HG03060 (cell line): ENCODE measurements at regions not wholly inside any gene's neighbourhood (a gene's known extent, or its start where the extent isn't known, plus 50 kb on each side); places are given as distances from the start of the nearest gene placed in this dataset.

ENCODE experiments used
- ATAC-seq: cut with Tn5 transposase; IDR thresholded peaks from one replicate; pipeline ENCODE4 v1.9.1; 2021; ENCODE audit warnings: low read depth, moderate number of reproducible peaks; ENCODE audit not compliant: unreplicated experiment

DNA sequence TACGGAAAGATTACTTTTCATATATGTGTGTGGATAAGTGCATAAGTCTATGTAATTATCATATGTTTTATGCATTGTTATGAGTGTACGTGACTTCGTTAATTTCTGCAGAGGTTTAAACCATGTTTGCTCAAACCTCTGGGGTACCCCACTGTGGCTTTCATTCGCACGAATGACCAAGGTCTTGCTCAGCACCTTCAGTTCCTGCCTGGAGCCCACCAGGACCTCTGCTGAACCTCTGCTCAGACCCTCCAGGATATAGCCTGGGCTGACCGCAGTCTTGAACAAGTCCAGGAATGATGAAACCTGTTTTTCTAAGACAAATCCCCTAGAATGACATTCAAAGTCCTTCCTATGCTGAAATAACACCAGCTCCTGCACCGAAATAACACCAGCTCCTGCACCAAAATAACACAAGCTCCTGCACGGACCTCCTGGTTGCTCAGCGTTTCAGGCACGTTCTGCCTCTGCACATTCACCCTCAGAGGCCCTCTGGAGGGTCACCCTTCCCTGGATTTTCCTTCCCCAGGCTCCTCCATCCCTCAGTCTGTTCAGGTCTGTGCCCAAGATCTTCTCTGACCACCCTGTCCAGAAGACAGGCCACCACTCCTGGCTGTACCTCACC, 99.7 kb upstream of the BOD1 start:
- ATAC-seq, result no peak

DNA sequence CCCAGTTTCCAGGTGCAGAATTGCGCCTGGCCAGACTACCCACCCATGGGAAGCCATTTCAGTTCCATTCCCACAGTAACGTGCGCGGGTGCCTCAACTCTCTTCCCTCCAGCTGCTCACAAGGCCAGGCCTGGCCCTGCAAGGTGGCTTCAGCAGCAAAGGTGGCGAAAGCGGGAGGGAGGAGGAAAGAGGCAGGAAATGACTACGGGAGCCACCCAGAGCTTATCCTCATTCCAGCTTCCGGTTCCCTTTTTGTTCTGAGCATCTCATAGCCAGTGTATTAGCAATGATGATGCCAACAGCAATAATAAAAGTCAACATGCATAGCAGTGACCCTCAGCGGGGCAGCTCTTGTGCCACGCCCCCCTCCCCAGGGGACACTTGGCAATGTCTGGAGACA, 101.5 kb upstream of the BOD1 start:
- ATAC-seq, result no peak

DNA sequence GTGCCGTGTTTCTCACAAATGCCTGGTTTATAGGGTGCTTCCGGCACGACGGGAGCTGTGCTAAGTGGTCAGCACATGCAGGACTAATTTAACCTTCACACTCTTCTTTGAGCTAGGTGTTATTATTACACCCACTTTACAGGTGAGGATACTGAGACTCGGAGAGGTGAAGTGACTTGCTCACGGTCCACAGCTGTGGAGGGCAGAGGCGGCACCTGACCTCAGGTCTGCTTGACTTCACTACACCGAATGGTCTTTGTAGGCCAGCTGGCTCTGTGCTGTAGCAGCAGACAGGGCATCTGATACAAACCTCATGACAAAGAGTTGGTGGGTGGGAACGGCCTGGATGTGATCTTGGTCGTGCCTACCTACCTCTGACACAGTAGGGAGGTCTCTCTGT, 102.0 kb upstream of the BOD1 start:
- ATAC-seq, result no peak

DNA sequence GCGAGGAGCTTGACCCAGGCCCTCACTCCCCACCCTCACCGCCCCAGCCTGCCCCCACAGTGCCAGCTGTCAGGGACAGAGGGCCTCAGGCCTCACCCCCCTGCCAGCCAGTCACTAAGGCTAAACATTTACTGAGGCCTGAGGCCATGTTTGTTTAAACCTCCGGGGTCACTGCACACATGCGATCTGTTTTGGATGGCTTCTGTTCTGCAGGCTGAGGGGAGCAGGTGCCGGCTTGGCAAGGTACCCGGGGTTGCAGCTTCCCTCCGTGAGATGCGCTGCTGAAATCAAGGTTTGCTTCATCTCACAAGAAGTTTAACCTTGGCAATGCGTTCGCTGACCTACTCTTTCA, 103.3 kb upstream of the BOD1 start:
- no peak for ATAC-seq

DNA sequence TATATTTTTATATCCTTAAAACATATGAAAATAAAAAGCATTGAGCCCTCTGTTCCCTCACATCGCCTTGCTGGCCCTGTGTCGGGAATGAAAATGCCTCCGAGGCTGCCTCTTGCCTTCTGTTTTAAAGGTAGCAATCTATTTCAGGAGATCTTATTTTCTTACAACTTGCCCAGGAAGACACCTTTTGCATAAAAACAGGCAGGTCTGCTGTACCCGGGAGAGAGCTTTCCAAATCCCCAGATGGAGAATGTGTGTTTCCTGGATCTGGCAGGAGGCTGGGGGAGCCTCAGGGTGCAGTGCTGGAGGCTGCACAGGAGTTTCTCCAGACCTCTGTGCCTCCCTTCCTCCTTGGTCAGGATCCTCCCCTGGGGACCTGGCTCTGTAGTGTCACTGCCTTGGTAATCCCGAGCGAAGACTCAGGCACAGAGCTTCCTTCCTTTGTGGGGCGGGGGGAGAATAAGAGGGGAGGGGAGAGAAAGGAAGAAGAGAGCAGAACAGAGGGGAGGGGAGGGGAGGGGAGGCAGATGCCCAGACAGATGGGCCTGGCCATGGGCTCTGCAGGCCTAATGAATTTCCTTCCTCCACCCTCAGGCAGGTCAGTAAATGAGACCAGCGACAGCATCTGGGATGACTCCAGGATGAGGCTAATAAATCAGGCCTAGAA, 104.0 kb upstream of the BOD1 start:
- ATAC-seq, result no peak

DNA sequence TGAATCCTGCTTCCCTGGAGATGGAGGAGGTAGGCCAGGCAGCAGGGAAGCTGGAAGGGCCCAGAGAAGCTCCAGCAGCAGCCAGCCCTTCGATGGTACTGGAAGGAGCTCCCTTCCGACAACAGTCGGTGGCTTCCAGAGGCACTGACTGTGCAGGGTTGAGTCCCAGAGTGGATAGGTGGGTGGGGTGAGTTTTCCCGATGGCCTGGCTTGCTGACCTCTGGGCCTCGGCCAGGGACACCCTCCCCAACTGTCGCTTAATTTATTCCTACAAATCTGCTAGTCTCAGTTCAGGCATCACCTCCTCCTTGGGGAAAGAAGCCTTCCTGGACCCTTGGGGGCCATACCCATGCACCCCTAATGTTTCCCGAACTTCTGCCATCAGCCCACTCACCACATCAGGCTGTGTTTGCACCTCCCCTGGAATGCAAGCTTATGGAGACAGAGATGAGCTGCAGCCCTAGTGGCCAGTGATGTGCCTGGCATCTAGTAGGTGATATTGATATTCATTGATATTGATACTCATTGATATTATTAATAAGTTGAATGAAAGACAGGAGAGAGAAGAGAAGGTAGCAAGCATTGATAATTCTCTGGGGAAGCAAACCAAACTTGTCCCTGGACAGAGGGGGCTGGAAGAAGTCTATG, 104.6 kb upstream of the BOD1 start:
- ATAC-seq, result no peak

DNA sequence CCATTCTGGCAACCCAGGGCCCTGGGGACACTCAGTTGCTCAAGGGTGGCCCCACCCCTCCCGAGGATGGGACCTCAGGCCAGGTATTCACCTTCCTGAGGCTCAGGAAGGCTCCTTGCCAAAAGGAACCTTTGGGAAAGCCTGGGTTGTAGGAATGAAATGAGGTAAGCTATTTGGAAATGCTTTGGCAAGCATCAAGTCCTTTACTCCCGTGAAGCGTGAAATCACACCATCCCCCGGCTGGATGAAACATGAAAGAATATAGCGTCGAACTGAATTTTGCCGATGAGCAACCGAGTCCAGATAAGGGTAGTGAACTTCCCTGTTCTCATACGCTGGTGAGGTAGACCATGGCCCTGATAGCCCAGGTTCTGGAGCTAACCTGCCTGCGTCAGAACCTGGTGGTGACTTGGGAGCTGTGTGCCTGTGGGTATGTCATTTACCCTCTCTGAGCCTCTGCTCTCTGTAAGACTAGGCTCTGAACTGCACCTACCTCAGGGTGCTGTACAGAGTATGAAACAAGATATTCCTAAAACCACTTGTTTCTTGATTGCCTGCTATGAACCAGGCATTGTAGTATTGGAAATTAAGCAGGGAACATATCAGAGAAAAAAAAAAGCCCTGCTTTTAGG, 105.3 kb upstream of the BOD1 start:
- ATAC-seq, result no peak

DNA sequence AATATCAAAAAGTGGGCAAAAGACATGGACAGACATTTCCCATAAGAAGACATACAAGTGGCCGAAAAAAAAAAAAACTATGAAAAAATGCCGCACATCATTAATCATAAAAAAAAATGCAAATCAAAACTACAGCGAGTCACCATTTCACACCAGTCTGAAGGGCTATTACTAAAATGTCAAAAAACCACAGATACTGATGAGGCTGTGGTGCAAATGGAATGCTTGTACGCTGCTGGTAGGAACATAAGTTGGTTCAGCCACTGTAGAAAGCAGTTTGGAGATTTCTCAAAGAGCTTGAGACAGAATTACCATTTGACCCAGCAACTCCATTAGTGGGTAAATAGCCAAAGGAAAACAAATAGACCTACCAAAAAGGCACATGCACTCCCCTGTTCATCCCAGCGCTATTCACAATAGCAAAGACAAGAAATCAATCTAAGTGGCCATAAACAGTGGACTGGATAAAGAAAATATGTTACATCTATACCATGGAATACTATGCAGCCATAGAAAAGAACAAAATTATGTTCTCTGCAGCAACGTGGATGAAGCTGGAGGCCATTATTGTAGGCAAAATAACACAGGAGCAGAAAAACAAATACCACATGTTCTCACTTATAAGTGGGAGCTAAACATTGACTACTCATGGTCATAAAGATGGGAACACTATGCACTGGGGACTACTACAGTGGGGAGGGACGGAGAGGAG, 110.6 kb upstream of the BOD1 start:
- ATAC-seq, result no peak

DNA sequence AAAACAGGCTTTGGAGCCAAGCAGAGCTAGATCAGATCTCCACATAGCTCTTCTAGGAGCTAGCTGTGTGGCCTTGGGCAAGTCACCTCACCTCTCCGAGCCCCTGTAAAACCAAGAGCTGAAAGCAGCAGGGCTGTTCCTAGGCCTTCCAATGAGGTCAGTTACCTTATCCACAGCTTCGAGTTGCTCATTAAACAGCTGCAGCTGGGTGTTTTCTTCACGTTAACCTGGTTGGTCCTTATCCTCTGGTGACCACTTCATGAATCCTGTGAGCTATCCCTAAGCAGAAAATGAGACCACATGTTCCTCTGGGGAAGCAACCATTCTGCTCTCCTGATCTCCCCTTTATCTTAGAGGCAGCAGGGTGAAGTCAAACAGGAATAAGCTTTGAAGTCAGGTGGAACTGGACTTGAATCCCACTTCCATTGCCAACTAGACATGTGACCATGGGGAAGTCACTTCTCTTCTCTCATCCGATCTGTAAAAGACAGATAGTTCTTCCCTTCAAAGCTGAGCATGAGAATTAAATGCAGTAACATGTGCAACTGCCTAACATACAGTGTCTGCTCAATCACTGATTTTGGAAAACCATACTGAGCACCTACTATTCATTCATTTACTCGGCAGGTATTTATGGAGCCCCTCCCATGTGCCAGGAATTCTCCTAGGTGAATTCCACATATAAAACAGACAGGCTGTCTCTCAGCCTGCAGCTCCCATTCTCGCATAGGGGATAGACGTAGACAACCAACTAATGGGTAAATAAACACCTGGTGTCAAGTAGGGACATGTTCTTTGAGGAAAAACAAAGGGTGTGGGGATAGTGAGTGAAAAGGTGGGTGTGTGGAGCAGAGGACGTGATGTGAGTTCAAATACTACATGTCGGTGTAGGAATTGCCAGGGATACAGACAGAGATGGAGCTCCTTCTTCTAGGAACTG, 111.7 kb upstream of the BOD1 start:
- no peak for ATAC-seq

DNA sequence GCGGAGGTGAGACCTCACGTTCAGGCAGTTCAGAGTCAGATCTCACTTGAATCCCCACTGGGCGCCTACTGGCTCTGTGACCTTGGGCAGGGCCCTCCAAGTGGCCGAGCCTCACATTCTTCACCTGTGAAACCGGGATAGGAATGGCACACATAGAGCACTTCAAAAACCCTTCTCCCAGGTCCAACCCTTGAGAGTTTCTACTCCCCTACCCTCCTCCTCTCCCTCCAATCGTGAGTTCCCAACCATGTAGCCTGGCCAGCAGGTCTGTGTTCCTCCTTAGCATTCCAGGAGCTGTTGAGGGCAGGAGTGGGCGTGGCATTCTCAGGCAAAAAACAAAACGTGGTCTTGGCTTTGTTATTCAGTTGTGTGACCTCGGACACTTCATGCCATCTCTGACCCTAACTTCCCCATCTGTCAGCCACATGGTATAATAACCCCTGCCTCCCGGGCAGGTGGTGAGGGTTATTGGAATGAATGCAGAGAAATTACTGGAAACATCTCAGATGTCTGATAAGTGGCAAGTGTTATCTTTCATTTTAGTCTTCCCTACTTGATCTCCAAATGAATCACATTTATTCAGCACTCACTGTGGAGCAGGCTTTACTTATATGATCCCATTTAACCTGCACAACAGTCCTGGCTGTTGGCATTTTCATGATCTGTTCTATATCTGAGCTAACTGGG, 112.8 kb upstream of the BOD1 start:
- no peak for ATAC-seq

DNA sequence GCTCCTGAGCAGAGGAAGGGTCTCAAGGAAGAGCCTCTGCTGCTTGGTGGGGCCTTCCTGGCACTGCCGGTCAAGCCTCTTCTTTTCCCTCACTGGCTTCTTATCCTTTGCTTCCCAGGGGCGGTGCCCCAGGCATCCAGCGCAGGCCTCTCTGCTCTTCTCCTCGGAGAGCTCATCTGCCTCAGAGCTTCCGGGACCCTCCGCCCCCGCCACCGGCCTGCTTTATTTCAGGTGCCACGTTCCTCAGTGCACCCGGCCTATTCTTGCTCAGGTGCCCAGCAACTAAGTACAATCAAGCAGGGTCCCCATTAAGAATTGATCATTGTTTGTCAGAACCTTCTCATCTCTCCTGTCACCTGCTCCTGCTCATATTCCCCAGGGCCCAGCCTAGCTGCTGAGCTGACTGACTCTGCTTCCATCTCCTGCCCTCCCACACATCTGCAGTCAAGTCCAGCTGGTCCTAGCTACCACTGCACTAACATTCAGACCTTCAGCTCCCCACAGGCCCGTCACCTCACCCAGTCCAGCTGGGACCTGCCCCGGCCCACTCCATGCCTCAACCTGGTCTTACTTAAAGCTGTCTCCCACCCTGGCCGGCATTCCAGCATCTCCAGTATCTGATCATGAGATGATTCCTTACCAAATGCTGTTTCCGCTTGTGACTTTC, 114.3 kb upstream of the BOD1 start:
- ATAC-seq, result no peak

DNA sequence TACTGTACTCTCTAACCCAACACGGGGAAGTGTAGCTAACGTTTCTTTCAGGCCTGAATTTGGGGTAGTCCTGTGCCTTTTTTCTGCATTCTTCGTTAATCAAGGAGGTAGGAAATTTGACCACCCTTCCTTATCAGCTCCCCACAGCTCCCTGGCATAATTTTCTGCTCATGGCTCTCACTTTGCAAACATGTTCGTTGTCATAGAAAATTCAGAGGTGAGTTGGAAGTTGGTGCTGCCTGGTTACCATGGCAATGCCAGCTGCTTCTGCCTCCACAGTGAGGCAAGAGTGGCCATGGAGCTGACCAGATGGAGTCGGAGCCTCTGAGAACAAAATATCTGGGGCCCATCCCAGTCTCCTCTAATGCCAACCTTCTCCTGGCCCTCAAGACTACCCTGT, 116.6 kb upstream of the BOD1 start:
- no peak for ATAC-seq

DNA sequence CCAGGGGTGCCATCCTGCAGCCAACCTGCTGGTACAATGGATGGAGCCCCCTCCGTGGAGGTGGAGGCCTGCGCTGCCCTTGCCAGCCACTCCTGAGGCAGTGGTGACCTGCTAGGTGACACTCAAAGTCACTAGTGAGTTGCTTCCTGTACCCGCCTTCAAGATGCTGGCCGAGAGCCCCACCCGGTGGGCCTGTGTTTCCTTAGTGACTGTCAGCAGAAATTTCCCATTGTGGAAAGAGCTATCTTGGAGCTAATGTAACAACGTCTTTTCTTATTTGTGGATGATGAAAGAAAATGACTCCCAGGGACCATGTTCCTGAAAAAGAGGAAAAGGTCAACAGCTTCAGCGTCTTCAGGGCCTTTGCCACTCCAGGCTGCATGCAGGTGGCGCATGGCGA, 117.0 kb upstream of the BOD1 start:
- no peak for ATAC-seq

DNA sequence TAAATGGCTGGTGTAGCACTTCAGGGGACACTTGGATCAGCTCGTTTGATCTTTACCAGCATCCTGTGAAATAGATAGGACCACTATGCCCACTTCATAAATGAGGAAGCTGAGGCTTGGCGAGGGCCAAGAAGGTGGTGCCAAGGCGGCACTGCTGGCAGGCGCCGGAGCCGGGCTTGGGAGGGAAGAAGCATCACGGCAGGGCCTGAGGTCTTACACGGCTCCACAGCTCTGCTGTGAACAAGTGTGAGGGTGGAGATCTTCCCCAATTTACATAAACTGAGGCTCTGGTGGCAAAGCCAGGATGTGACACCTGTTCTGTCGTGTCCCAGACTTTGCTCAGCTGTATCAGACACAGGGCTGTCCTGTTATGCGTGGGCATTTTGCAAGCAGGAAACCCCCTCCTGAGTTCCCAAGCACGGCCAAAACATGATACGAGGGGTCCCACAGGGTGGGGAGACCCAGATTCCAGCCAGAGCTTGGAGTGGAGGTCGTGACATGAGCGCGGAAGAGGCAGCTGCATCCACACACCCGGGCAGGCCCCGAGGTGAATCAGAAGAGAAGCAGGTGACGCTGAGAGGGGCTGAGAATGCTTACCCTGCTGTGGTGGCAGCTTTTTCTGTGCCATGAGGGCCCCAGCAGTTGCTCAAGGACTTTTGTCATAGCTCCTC, 117.5 kb upstream of the BOD1 start:
- ATAC-seq, result no peak

DNA sequence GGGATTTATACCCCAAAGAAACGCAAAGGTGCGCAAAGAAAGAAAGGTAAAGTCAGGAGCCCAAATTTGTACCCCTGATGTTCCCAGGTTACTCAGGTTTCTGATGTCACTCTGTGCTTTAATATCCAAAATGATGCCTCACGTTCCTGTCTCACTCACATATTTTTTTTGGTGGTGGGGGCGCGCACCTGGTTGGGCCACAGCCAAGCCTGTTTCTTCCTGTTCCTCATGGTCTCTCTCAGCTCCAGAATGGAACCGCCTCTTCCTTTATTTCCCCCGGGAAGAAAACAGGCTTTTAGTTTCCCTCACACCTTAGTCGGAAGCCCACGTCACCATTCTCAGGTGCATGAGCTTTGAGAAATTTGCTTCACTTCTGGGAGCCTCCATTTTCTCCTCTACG, 118.3 kb upstream of the BOD1 start:
- no peak for ATAC-seq

DNA sequence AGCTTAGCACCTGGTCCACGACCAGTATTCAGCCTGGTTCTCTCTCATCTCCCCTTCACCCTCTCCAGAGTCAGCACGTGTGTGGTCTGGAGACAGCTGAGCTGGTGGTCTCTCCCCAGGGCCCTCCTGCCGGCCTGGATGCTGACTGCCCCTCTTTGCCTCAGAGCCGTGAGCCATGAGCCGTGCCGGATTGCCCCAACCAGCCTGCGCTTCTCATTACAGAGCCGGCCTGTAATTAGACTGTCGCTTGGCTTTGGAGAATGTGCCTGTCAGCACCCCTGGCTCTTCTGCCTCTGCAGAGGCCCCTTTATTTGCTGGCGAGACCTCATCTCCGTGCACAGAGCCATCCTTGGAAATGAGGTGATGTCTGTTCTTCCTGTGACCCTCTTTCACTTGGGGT, 118.7 kb upstream of the BOD1 start:
- ATAC-seq, result no peak

DNA sequence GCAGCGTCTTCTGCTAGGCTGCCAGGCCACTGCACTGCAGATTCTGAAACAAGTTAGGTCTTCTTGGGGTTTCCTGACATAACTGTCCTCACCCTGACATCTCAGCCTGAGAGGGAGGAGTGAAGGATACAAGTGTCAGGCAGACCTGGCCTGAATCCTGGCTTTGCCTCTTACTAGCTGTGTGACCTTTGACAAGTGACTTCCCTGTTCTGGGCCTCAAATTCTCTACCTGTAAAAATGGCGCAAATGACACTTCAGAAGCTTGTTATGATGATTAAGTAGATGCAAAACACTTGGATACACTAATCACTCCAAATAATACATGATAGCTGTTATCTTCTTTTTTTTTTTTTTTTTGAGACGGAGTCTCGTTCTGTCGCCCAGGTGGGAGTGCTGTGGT, 119.2 kb upstream of the BOD1 start:
- ATAC-seq, result no peak

DNA sequence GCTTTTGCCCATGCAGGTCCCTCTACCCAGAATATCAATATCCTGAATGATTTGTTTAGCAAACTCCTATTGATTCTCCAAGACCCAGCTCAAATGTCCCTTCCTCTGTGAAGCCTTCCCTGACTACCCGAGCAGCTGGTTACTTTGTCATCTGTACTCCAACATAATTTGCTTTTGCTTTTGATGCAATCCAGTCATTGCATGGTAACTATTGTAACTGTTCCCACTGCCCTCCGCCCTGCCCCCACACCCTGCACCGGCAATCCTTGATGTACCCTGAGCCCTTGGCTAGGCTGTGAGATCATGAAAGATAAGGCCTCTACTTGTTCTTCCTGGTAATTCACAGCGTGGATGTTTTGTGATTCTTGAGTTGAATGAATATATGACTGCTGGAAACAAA, 119.9 kb upstream of the BOD1 start:
- no peak for ATAC-seq
